ENCODE measurements at regions not wholly inside any gene's neighbourhood (a gene's known extent, or its start where the extent isn't known, plus 50 kb on each side); places are given as distances from the start of the nearest gene placed in this dataset.
"Not testable (repeated sequence)": the region's sequence is repeated elsewhere in the genome, so short reads cannot be mapped to it uniquely, and the experiment has no call there.

GRCh38 chr16:52174168-52174567 lies 372.8 kb downstream of the TOX3 start:
- no peaks in the 10 kb centered on the region for H3K9me3 ChIP-seq (ENCODE audit: low read length)
- H3K27me3 ChIP-seq (ENCODE audit: insufficient read depth, low read length), result no peaks in the 10 kb centered on the region
- H2AFZ ChIP-seq (ENCODE audit: low read depth, low read length), result no peak overlapping the region
- peaks cover 4% of the 10 kb centered on the region for H3K4me1 ChIP-seq (ENCODE audit: insufficient read depth, low read length)
- H3K4me3 ChIP-seq (ENCODE audit: low read length), result no peak overlapping the region
- H3K36me3 ChIP-seq (ENCODE audit: insufficient read depth, low read length), result no peaks in the 10 kb centered on the region

- H2AFZ ChIP-seq (ENCODE audit: low read depth, low read length), result no peak overlapping the region
- no peaks in the 10 kb centered on the region for H3K36me3 ChIP-seq (ENCODE audit: insufficient read depth, low read length)
Observed at GRCh38 chr16:52171481-52171880, 375.5 kb downstream of the TOX3 start.

GRCh38 chr16:52167328-52167727 lies 379.6 kb downstream of the TOX3 start:
- Histone ChIP-seq H3K9me3 (ENCODE audit: low read length) (no peaks in the 10 kb centered on the region), H3K27me3 (ENCODE audit: insufficient read depth, low read length) (no peaks in the 10 kb centered on the region), H3K36me3 (ENCODE audit: insufficient read depth, low read length) (no peaks in the 10 kb centered on the region), H3K4me3 (ENCODE audit: low read length) (no peak overlapping the region), H3K4me1 (ENCODE audit: insufficient read depth, low read length) (no peaks in the 10 kb centered on the region), H2AFZ (ENCODE audit: low read depth, low read length) (no peak overlapping the region)

More at GRCh38 chr16:52171481-52171880, 375.5 kb downstream of the TOX3 start:
- H3K9me3 ChIP-seq (ENCODE audit: low read length), result no peaks in the 10 kb centered on the region
- H3K4me3 ChIP-seq (ENCODE audit: low read length), result no peak overlapping the region
- no peaks in the 10 kb centered on the region for H3K27me3 ChIP-seq (ENCODE audit: insufficient read depth, low read length)
- peaks cover 4% of the 10 kb centered on the region for H3K4me1 ChIP-seq (ENCODE audit: insufficient read depth, low read length)

DNA sequence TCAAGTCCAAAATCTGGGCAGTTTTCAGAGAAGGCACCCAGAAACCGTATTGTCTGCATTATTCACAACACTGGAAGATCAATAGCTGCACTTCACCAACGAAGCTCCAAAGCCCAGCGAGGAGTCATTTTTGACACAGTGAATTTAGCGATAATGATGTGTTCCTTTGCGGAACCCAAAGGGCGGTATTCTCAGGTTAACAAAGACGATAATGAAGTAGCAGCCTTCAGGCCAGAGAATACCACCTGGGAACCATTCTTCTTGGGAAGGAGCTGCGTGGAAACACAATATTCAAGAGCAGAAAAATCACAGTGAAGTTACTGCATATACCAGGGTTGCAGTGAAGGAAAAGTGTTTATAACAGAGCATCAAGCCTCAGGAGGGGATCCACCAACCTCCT lies 381.0 kb downstream of the TOX3 start:
- Histone ChIP-seq H3K36me3 (ENCODE audit: insufficient read depth, low read length) (no peaks in the 10 kb centered on the region), H3K4me1 (ENCODE audit: insufficient read depth, low read length) (no peaks in the 10 kb centered on the region), H3K4me3 (ENCODE audit: low read length) (no peak overlapping the region), H3K9me3 (ENCODE audit: low read length) (peaks cover 2% of the 10 kb centered on the region), H2AFZ (ENCODE audit: low read depth, low read length) (no peak overlapping the region), H3K27me3 (ENCODE audit: insufficient read depth, low read length) (no peaks in the 10 kb centered on the region)

GRCh38 chr16:52149003-52149402 lies 397.9 kb downstream of the TOX3 start:
- H3K27me3 ChIP-seq (ENCODE audit: insufficient read depth, low read length), result no peaks in the 10 kb centered on the region
- H3K4me1 ChIP-seq (ENCODE audit: insufficient read depth, low read length), result no peaks in the 10 kb centered on the region
- H3K9me3 ChIP-seq (ENCODE audit: low read length), result no peaks in the 10 kb centered on the region
- no peak overlapping the region for H2AFZ ChIP-seq (ENCODE audit: low read depth, low read length)
- H3K36me3 ChIP-seq (ENCODE audit: insufficient read depth, low read length), result no peaks in the 10 kb centered on the region
- no peak overlapping the region for H3K4me3 ChIP-seq (ENCODE audit: low read length)

DNA sequence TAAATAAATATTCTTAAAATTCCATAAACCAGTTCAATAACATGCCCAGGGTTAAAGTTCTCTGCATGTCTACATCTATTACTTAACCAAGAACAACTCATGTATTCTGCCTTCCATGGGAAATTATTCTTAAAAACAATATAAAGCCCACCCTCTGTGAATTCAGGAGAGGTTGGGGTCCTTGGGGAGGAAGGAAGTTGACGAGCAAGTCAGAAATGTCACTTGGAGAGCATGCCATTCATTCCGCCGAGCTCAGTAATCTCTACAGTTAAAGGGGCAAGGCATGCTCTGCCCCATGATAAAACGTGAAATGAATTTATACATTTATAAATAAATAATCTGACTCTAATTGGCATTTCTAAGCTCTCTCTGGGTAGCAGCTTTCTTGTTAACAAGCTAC lies 405.1 kb downstream of the TOX3 start:
- H3K36me3 ChIP-seq (ENCODE audit: insufficient read depth, low read length), result no peaks in the 10 kb centered on the region
- H3K4me1 ChIP-seq (ENCODE audit: insufficient read depth, low read length), result peaks cover 12% of the 10 kb centered on the region
- no peaks in the 10 kb centered on the region for H3K27me3 ChIP-seq (ENCODE audit: insufficient read depth, low read length)
- no peaks in the 10 kb centered on the region for H3K9me3 ChIP-seq (ENCODE audit: low read length)
- H2AFZ ChIP-seq (ENCODE audit: low read depth, low read length), result no peak overlapping the region
- no peak overlapping the region for H3K4me3 ChIP-seq (ENCODE audit: low read length)

GRCh38 chr16:52128361-52128760 lies 418.6 kb downstream of the TOX3 start:
- H3K9me3 ChIP-seq (ENCODE audit: low read length), result no peaks in the 10 kb centered on the region
- no peaks in the 10 kb centered on the region for H3K36me3 ChIP-seq (ENCODE audit: insufficient read depth, low read length)

DNA sequence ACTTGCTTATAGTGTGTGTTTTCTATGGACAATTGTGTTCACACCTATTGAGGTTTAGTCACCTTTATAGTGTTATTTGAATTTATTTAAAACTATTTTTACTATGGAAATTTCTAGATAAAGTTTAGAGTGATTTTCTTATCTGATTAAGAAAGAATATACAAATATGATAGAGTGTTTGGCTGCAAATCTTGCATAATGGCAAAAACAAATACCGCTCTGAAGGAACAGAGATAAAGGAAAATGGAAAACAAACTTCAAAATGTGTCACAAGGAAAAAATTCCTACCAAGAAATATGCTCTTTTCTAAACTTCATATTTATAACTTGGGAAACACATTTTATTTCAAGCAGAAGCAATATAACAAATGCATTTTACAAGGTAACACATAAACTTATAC lies 423.1 kb downstream of the TOX3 start:
- H3K4me3 ChIP-seq (ENCODE audit: low read length), result no peak overlapping the region
- H3K27me3 ChIP-seq (ENCODE audit: insufficient read depth, low read length), result no peaks in the 10 kb centered on the region
- no peak overlapping the region for H2AFZ ChIP-seq (ENCODE audit: low read depth, low read length)
- no peaks in the 10 kb centered on the region for H3K36me3 ChIP-seq (ENCODE audit: insufficient read depth, low read length)
- no peaks in the 10 kb centered on the region for H3K4me1 ChIP-seq (ENCODE audit: insufficient read depth, low read length)
- peaks cover 2% of the 10 kb centered on the region for H3K9me3 ChIP-seq (ENCODE audit: low read length)

More at GRCh38 chr16:52128361-52128760, 418.6 kb downstream of the TOX3 start:
- Histone ChIP-seq H3K27me3 (ENCODE audit: insufficient read depth, low read length) (no peaks in the 10 kb centered on the region), H3K4me3 (ENCODE audit: low read length) (no peak overlapping the region), H2AFZ (ENCODE audit: low read depth, low read length) (no peak overlapping the region), H3K4me1 (ENCODE audit: insufficient read depth, low read length) (peaks cover 19% of the 10 kb centered on the region)

GRCh38 chr16:52123061-52123839 lies 423.7 kb downstream of the TOX3 start:
- H3K27me3 ChIP-seq (ENCODE audit: insufficient read depth, low read length), result no peaks in the 10 kb centered on the region
- no peak overlapping the region for H3K4me3 ChIP-seq (ENCODE audit: low read length)
- H3K36me3 ChIP-seq (ENCODE audit: insufficient read depth, low read length), result no peaks in the 10 kb centered on the region
- peaks cover 4% of the 10 kb centered on the region for H3K9me3 ChIP-seq (ENCODE audit: low read length)
- no peaks in the 10 kb centered on the region for H3K4me1 ChIP-seq (ENCODE audit: insufficient read depth, low read length)
- H2AFZ ChIP-seq (ENCODE audit: low read depth, low read length), result no peak overlapping the region

- Histone ChIP-seq H3K9me3 (ENCODE audit: low read length) (peaks cover 4% of the 10 kb centered on the region), H3K4me3 (ENCODE audit: low read length) (no peak overlapping the region), H3K4me1 (ENCODE audit: insufficient read depth, low read length) (peaks cover 19% of the 10 kb centered on the region), H2AFZ (ENCODE audit: low read depth, low read length) (no peak overlapping the region), H3K27me3 (ENCODE audit: insufficient read depth, low read length) (no peaks in the 10 kb centered on the region), H3K36me3 (ENCODE audit: insufficient read depth, low read length) (no peaks in the 10 kb centered on the region)
Observed at GRCh38 chr16:52117171-52117570, 429.8 kb downstream of the TOX3 start.

DNA sequence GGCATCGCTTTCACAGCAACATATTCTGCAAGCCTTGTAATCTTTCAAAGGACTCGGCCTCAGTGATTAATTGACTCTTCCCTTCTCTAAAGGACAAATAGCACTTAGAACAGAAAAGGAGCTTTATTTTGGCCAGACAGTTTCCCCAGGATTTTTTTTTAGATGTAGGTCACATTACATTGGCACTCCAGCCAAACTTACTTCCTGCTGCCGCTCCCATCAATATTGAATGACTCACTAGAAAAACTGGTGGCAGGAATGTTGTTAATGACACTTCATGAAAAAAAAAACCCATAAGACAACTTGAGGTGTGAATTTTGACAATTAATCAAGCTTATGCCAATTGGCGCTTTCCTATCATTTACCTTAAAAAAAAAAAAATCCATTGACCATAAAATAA lies 432.6 kb downstream of the TOX3 start:
- no peak overlapping the region for H3K4me3 ChIP-seq (ENCODE audit: low read length)
- H2AFZ ChIP-seq (ENCODE audit: low read depth, low read length), result no peak overlapping the region
- peaks cover 19% of the 10 kb centered on the region for H3K4me1 ChIP-seq (ENCODE audit: insufficient read depth, low read length)
- peaks cover 4% of the 10 kb centered on the region for H3K9me3 ChIP-seq (ENCODE audit: low read length)
- no peaks in the 10 kb centered on the region for H3K36me3 ChIP-seq (ENCODE audit: insufficient read depth, low read length)
- H3K27me3 ChIP-seq (ENCODE audit: insufficient read depth, low read length), result no peaks in the 10 kb centered on the region

DNA sequence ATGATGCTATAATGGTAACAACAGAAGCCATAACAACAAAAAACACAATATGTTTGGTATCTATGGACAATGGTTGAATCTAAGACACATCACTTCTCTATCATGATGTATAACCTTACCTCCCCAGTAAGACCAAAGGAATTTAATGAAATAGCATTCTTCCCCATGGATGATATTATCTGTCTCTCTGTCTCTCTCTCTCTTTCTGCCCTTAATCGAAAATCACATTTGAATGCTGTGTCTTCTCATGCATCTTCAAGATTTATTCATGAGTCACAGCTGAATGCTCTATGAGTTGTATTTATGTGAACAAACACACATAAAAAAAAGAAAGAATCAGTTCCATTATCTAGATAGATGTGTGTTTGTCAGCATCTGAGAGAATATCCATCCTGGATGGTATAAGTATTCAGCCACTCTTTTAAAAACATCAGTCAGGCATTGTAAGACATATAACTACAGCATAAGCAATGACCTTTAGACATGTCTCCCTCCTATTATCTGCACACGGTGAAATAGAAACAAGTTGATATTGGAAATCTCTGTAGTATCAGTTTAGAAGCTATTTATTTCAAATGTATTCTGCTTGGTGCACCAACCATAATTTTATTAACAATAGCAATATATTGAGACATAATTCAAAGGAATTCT lies 433.3 kb downstream of the TOX3 start:
- H3K36me3 ChIP-seq (ENCODE audit: insufficient read depth, low read length), result no peaks in the 10 kb centered on the region
- H3K27me3 ChIP-seq (ENCODE audit: insufficient read depth, low read length), result no peaks in the 10 kb centered on the region
- H2AFZ ChIP-seq (ENCODE audit: low read depth, low read length), result no peak overlapping the region
- H3K4me3 ChIP-seq (ENCODE audit: low read length), result no peak overlapping the region
- H3K9me3 ChIP-seq (ENCODE audit: low read length), result no peaks in the 10 kb centered on the region
- peaks cover 19% of the 10 kb centered on the region for H3K4me1 ChIP-seq (ENCODE audit: insufficient read depth, low read length)

DNA sequence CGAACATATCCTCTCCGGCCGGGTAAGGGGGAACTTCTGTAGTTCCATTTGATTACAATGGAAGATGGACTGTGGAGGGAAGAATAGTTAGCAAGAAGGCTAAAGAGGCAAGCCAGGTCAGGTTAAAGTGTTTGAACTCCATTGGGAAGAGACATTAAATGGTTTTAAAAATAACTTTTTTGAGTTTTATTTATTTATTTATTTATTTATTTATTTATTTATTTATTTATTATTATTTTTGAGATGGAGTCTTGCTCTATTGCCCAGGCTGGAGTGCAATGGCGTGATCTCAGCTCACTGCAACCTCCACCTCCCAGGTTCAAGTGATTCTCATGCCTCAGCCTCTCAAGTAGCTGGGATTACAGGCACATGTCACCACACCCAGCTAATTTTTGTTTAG lies 441.9 kb downstream of the TOX3 start:
- H3K9me3 ChIP-seq (ENCODE audit: low read length); H3K4me1 ChIP-seq (ENCODE audit: insufficient read depth, low read length); H2AFZ ChIP-seq (ENCODE audit: low read depth, low read length); H3K36me3 ChIP-seq (ENCODE audit: insufficient read depth, low read length); H3K4me3 ChIP-seq (ENCODE audit: low read length); H3K27me3 ChIP-seq (ENCODE audit: insufficient read depth, low read length): not testable (repeated sequence)

Data from neuron (in vitro differentiated cells).